ENCODE measurements at regions not wholly inside any gene's neighbourhood (a gene's known extent, or its start where the extent isn't known, plus 50 kb on each side); places are given as distances from the start of the nearest gene placed in this dataset.

DNA sequence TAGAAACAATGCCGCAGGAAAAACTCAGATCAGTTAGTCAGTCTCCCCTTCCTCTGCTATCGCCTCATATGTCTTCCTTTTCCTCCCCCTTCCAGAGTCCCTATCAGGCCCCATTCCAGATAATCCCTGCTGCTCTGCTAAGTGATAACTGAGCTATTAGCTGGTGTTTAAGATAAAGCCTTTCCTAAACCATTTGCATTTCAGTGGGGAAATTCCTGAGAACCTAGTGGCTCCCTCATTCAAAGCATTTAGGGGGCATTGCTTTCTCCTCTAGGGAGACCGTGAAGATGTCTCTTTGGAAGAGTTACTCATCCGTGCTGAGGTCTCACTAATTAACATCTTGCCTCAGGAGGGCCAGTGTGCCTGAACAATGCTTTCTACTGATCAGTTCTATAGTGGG is 401.6 kb downstream of the NPIPA7 start:
- TF ChIP-seq POLR2A (IDR thresholded peaks at IDR 0.05) (no peak), CTCF (IDR thresholded peaks at IDR 0.05) (no peak), POLR2AphosphoS5 (IDR thresholded peaks at IDR 0.05) (no peak), EP300 (IDR thresholded peaks at IDR 0.05; ENCODE audit: low read depth) (no peak)
